Activated naive CD8-positive, alpha-beta T cell treated with anti-CD3 and anti-CD28 coated beads, Interleukin-2, amount 10 ng/mL, durations not matched to agents 7 days and 5 days (primary cell): ENCODE measurements at regions not wholly inside any gene's neighbourhood (a gene's known extent, or its start where the extent isn't known, plus 50 kb on each side); places are given as distances from the start of the nearest gene placed in this dataset.

Experiments used
- ATAC-seq: fragments of 150-1000 bp; cut with Tn5 transposase; one replicate; pipeline ENCODE4 v1.10.0; 2021; ENCODE audit warnings: low read depth, moderate library complexity
- POLR2A ChIA-PET: fragments of 350-600 bp; sonication (Branson Sonifier 250); formaldehyde crosslinking; loops from one replicate; lab custom pipeline; 2021; ENCODE audit warnings: antibody characterized with exemption; lab: Charles Lee
- DNase-seq: peaks from one replicate; pipeline ENCODE4 v3.0.0; 2021
- H3K27ac Mint-ChIP-seq: one replicate; pipeline ENCODE4 v1.8.0; 2022; ENCODE audit warnings: mild to moderate bottlenecking, mixed read lengths
- H3K27me3 Mint-ChIP-seq: one replicate; pipeline ENCODE4 v1.8.0; 2022; ENCODE audit warnings: mild to moderate bottlenecking, moderate library complexity, mixed read lengths
- H3K36me3 Mint-ChIP-seq: one replicate; pipeline ENCODE4 v1.8.0; 2021; ENCODE audit warnings: mild to moderate bottlenecking, mixed read lengths
- H3K4me1 Mint-ChIP-seq: one replicate; pipeline ENCODE4 v1.8.0; 2021; ENCODE audit warnings: mixed read lengths
- H3K4me3 Mint-ChIP-seq: one replicate; pipeline ENCODE4 v1.8.0; 2022; ENCODE audit warnings: mild to moderate bottlenecking, moderate library complexity, mixed read lengths
- H3K9me3 Mint-ChIP-seq: one replicate; pipeline ENCODE4 v1.8.0; 2021; ENCODE audit warnings: mixed read lengths

DNA sequence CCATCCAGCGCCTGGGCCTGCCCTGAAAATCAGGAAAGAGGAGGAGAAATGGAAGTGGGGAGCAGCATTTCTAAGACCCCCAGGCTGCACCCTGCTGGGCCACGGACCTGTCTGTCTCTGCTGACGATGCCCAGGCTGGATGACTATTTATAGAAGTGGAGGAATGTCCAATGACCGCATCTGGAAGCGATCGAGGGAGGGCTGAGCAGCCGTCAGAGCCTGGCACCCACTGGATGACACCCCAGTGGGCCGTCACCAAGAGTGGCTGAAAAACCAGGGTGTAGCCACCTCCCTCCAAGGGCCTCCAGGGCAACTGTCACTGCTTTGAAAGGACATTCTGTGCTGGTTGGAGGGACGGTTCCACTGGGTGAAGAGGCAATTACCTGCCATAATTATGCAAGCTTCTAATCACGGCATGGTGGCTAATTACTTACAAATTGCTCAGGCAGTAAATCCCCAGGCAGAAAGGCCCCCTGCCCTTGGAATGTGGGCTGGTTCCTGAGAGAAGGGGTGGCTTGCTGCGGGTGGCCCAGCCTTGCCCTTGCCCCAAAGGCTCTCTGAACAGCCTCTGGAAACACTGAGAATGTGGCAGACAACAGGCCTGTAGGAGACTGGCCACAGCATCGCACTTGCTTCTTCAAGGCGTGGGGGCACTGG lies 332.1 kb downstream of the C16orf95 start:
- no peaks in the 10 kb centered on the region for H3K36me3 Mint-ChIP-seq
- POLR2A ChIA-PET = no interaction called here
- ATAC-seq = no peak
- H3K4me1 Mint-ChIP-seq = no peaks in the 10 kb centered on the region
- peaks cover 3% of the 10 kb centered on the region for H3K27me3 Mint-ChIP-seq
- no peaks in the 10 kb centered on the region for H3K9me3 Mint-ChIP-seq
- no peak overlapping the region for H3K4me3 Mint-ChIP-seq
- DNase-seq = no peak
- no peak overlapping the region for H3K27ac Mint-ChIP-seq

- DNase-seq (no peak), ATAC-seq (no peak)
- Mint-ChIP-seq H3K27me3 (peaks cover 3% of the 10 kb centered on the region), H3K36me3 (no peaks in the 10 kb centered on the region), H3K4me3 (no peak overlapping the region), H3K9me3 (no peaks in the 10 kb centered on the region), H3K27ac (no peak overlapping the region), H3K4me1 (peaks cover 5% of the 10 kb centered on the region)
- POLR2A ChIA-PET = no interaction called here
These were observed 331.6 kb downstream of the C16orf95 start for GRCh38 chr16:86985648-86986015.

DNA sequence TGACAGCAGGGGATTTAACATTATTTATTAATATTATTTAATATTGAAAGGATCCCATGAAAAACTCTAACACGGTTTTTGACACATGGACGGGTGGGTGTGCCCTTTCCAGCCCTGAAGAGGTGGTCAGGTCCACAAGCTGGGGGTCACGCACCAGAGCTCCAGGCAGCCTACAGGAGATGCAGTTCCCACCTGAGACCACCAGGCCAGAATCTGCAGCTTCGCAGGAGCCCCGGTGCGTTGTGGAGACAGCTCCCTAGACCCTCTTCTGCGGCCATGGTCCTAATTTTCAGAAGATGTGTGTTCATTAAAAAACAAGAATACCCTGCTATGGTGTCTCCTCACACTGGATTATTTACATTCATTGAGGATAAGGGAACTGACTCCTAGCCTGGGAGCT lies 331.1 kb downstream of the C16orf95 start:
- DNase-seq = no peak
- H3K27me3 Mint-ChIP-seq = peaks cover 3% of the 10 kb centered on the region
- no peaks in the 10 kb centered on the region for H3K36me3 Mint-ChIP-seq
- ATAC-seq = no peak
- POLR2A ChIA-PET = no interaction called here
- no peak overlapping the region for H3K27ac Mint-ChIP-seq
- H3K4me3 Mint-ChIP-seq = no peak overlapping the region
- no peaks in the 10 kb centered on the region for H3K9me3 Mint-ChIP-seq
- H3K4me1 Mint-ChIP-seq = peaks cover 7% of the 10 kb centered on the region

DNA sequence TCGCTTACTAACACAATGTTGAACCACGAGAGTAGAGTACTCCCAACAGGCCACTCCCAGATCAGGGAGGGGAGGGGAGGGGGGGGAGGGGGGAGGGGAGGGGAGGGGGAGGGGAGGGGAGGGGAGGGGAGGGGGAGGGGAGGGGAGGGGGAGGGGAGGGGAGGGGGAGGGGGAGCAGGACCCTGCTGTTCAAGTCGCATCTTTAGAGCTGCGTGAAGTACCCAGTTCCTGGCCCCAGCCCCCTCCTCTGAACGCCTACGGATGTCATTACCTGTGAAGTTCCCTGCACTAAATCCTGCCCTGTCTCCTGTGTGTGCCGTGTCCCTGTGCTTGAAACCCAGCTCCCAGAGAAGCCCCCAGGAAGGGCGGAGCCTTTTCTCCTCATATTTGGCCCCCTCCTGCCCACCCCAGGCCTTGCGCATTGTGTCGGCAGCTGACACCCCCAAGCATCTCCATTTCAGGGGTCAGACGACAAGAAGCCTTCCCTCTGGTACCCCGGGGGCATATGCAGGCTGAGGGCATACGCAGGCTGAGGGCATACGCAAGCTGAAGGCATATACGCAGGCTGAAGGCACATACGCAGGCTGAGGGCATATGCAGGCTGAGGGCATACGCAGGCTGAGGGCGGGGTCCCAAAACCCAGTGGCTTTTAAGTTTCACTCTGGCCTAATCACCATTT lies 330.2 kb downstream of the C16orf95 start:
- Mint-ChIP-seq H3K4me1 (peaks cover 7% of the 10 kb centered on the region), H3K27me3 (peaks cover 3% of the 10 kb centered on the region), H3K36me3 (no peaks in the 10 kb centered on the region), H3K9me3 (no peaks in the 10 kb centered on the region), H3K4me3 (no peak overlapping the region), H3K27ac (no peak overlapping the region)
- ATAC-seq (no peak), DNase-seq (no peak)
- POLR2A ChIA-PET = no interaction called here

DNA sequence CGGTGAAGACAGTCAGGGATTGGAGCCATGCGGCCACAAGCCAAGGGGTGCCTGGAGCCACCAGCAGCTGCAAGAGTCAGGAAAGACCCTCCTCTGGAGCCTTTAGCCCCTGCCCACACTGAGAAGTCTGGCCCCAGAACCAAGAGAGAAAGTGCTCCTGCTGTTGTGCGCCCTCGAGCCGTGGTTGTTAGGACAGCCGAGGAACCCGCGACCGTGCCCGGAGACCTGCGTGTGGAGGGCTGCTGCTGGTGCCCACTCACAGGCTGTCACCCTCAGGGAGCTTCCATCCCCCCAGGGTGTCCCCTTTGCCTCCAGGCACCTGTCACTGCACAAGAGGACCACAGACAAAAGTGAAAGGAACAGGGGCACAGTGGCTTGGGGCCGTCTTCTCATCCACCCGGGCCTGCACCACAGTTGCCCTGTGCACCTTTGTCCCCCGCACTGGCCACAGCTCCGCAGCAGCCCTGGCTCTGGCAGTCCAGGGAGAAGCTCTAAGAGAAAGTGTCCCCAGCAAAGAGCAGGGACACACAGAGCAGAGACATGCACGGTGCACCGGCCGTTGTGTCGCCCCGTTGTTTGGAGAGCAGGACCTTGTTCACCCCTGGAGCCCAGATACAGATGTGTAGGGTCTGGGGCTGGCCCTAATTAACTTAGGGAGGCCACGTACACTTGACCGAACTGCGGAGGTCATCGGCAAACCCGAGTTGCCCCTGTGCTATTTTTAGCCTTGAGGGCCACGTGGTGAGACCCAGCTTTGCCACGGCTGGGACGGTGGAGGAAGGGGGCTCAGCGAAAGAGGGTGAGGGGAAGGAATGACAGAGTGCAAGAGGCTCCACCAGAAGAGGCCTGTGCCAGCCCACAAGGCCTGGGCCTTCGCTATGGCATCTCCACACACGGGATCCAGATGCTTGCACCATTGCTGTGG lies 329.2 kb downstream of the C16orf95 start:
- Mint-ChIP-seq H3K9me3 (no peaks in the 10 kb centered on the region), H3K36me3 (no peaks in the 10 kb centered on the region), H3K27me3 (peaks cover 3% of the 10 kb centered on the region), H3K27ac (no peak overlapping the region), H3K4me3 (no peak overlapping the region), H3K4me1 (peaks cover 7% of the 10 kb centered on the region)
- DNase-seq (no peak), ATAC-seq (no peak)
- POLR2A ChIA-PET = no interaction called here

DNA sequence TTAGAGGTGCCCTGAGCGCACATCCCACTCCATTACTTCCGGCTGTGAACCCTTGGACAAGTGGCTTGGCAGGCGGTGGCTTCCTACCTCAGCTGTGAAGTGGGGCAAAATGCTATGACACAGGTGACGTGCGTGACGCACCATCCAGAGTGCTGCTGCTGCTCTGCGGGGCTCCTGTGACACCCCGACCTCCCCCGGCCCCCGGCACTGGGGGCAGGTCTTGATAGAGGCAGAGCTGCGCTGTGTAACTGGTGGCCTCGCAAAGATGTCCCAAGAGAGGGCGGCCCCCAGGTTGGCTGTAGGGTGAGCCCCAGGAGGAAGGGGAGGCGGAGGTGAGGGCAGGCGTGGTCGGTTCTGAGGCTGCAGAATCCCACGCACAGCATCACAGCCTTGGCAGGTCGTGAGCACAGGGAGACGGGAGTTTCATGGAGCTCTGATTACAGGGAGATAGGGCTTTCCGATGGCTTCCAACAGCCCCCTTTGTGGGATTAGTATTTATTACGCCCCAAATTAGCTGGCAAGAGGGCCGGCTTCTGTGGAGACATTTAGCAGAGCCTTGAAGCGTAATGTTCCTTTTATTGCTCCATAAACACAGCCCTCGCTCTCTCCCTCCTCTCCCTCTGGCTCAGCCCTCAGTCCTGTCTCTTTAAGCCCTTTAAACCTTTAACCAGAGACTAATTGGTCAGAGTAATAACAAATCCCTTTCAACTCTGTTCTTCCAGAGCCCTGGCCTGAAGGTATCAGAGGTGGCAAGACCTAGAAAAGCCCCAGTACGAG lies 328.1 kb downstream of the C16orf95 start:
- no peaks in the 10 kb centered on the region for H3K9me3 Mint-ChIP-seq
- DNase-seq = no peak
- POLR2A ChIA-PET = no interaction called here
- H3K4me1 Mint-ChIP-seq = peaks cover 7% of the 10 kb centered on the region
- ATAC-seq = no peak
- H3K4me3 Mint-ChIP-seq = no peak overlapping the region
- H3K27me3 Mint-ChIP-seq = peaks cover 3% of the 10 kb centered on the region
- no peaks in the 10 kb centered on the region for H3K36me3 Mint-ChIP-seq
- no peak overlapping the region for H3K27ac Mint-ChIP-seq

DNA sequence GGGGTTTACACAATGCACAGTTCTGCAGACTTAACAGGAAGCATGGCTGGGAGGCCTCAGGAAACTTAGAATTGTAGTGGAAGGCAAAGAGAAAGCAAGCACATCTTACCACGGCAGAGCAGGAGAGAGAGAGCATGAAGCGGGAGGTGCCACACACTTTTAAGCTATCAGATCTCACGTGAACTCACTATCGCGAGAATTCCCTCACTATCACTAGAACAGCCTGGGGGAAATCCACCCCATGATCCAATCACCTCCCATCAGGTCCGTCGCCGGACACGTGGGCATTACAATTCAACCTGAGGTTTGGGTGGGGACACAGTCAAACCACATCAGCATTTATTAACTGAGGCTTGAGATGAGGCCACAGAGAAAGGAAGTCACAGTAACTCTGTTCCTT lies 326.7 kb downstream of the C16orf95 start:
- POLR2A ChIA-PET = no interaction called here
- ATAC-seq (no peak), DNase-seq (no peak)
- Mint-ChIP-seq H3K27ac (peak overlapping the region; percentile 60), H3K36me3 (no peaks in the 10 kb centered on the region), H3K4me1 (peaks cover 7% of the 10 kb centered on the region), H3K9me3 (no peaks in the 10 kb centered on the region), H3K27me3 (peaks cover 3% of the 10 kb centered on the region), H3K4me3 (peak overlapping the region; percentile 35)

GRCh38 chr16:86991679-86992078 lies 325.5 kb downstream of the C16orf95 start:
- POLR2A ChIA-PET = no interaction called here
- H3K9me3 Mint-ChIP-seq = no peaks in the 10 kb centered on the region
- no peak overlapping the region for H3K27ac Mint-ChIP-seq
- H3K27me3 Mint-ChIP-seq = peaks cover 3% of the 10 kb centered on the region
- no peaks in the 10 kb centered on the region for H3K36me3 Mint-ChIP-seq
- H3K4me3 Mint-ChIP-seq = no peak overlapping the region
- peaks cover 7% of the 10 kb centered on the region for H3K4me1 Mint-ChIP-seq
- no peak for ATAC-seq
- DNase-seq = no peak

DNA sequence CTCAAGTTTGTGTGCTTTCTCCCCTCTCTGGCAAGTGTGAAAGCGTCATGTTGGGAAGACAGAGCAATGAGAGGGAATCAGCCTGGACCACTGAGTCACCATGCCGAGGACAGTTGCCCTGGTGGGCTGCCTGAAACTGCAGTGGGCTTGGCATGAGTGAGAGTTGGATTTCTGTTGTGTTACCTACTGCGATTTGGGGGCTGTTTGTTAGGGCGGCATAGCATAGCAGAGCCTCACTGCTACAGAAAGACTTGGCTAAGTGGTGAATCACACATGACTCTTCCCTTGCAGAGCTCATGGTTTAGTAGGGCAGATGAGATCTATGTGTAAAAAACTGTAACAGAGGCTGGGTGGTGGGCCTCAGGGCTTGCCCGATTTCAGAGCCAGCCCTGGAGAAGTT lies 324.6 kb downstream of the C16orf95 start:
- POLR2A ChIA-PET = no interaction called here
- peaks cover 3% of the 10 kb centered on the region for H3K27me3 Mint-ChIP-seq

DNA sequence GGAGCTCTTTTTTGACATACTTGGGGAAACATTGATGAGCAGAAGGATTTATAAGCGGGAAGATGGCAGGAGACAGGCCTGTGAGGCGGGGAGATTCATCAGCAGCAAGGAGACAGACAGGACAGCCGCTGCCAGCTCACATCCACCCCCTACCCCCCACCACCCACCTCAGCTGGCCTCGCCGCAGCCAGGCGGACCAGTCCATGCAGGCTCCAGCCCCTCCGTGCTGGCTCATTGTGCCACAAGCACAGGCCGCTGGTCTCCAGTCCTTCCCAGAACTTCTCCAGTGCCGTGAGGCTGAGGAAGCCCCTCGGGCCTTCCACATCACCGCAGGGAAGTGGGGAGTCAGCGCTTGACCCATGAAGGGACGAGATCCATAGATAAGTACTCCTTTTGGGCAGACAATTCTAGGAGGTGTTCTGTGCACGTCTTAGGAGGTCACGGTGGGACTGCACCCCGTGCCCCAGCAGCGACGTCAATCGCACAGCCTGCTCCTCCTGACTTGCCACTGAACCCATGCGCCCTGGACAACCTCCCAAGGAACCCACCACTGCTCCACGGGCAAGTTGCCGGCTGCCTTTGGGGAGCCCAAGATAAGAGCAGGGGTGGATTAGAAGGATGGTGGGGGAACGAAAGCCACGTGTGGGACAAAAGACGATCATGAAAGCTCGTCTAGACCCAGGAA lies 323.6 kb downstream of the C16orf95 start:
- no peaks in the 10 kb centered on the region for H3K36me3 Mint-ChIP-seq
- ATAC-seq = no peak
- peaks cover 7% of the 10 kb centered on the region for H3K4me1 Mint-ChIP-seq
- no peak overlapping the region for H3K27ac Mint-ChIP-seq
- H3K9me3 Mint-ChIP-seq = no peaks in the 10 kb centered on the region
- no peak for DNase-seq
- POLR2A ChIA-PET = no interaction called here
- H3K27me3 Mint-ChIP-seq = no peaks in the 10 kb centered on the region
- no peak overlapping the region for H3K4me3 Mint-ChIP-seq

More for the DNA sequence above, 324.6 kb downstream of the C16orf95 start:
- Mint-ChIP-seq H3K27ac (no peak overlapping the region), H3K9me3 (no peaks in the 10 kb centered on the region), H3K4me3 (no peak overlapping the region), H3K4me1 (peaks cover 7% of the 10 kb centered on the region), H3K36me3 (no peaks in the 10 kb centered on the region)
- no peak for ATAC-seq
- no peak for DNase-seq

- Mint-ChIP-seq H3K4me1 (peaks cover 7% of the 10 kb centered on the region), H3K27ac (no peak overlapping the region), H3K27me3 (no peaks in the 10 kb centered on the region), H3K36me3 (no peaks in the 10 kb centered on the region), H3K9me3 (no peaks in the 10 kb centered on the region), H3K4me3 (no peak overlapping the region)
- DNase-seq (no peak), ATAC-seq (no peak)
- POLR2A ChIA-PET = no interaction called here
These were observed 323.0 kb downstream of the C16orf95 start for GRCh38 chr16:86994215-86994614.

DNA sequence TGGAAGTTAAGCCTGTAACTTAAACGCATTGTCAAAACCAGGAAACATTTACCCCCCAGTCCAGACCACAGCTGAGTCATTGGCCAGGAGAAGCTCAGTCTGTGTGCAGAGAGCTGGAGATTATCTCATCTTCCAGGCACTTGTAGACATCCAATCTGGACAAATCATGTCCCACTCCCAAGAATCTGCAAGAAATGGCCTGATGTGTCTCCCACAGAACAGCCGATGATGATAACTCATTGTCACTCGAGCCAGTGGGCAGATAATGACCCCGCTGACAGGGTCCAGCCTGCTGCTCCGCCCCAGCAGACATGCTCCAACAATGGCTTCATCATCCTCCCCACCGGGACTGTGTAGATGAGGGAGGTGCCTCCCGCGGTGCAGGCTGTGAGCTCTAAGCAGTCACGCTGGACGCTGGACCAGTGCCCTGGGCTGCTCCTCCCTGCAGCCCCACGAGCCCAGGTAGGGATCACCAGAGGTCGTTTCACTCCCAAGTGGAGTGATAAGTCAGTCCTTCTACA lies 322.5 kb downstream of the C16orf95 start:
- POLR2A ChIA-PET = no interaction called here
- no peak overlapping the region for H3K27ac Mint-ChIP-seq

More for the DNA sequence above, 322.5 kb downstream of the C16orf95 start:
- no peaks in the 10 kb centered on the region for H3K27me3 Mint-ChIP-seq
- H3K9me3 Mint-ChIP-seq = no peaks in the 10 kb centered on the region
- H3K4me1 Mint-ChIP-seq = peaks cover 7% of the 10 kb centered on the region
- H3K4me3 Mint-ChIP-seq = no peak overlapping the region
- H3K36me3 Mint-ChIP-seq = no peaks in the 10 kb centered on the region
- ATAC-seq = no peak
- DNase-seq = no peak
